HG02852 (cell line): ENCODE measurements at regions not wholly inside any gene's neighbourhood (a gene's known extent, or its start where the extent isn't known, plus 50 kb on each side); places are given as distances from the start of the nearest gene placed in this dataset.

Experiments used
- ATAC-seq: cut with Tn5 transposase; IDR thresholded peaks from one replicate; pipeline ENCODE4 v1.9.1; 2021; ENCODE audit warnings: mild to moderate bottlenecking, moderate library complexity; ENCODE audit not compliant: unreplicated experiment

DNA sequence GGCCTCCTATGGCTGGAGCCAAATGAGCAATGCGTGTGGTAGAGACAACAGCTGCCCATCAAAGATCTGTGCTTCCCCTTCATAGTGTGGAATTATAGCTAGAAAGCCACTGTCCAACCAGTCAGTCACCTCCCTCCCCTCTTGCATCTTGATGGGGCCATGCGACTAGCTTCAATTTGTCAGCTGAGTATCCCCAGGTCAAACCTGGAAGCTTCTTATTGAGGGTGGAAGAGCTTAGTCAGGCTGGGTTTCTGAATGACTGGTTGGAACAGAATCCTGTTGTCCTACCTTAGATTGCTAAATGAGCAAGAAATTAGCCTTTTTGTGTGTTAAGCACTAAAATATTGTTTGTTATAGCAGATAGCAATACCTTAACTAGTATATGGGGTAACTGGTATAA lies 625.4 kb downstream of the PTPRC start:
- no peak for ATAC-seq

DNA sequence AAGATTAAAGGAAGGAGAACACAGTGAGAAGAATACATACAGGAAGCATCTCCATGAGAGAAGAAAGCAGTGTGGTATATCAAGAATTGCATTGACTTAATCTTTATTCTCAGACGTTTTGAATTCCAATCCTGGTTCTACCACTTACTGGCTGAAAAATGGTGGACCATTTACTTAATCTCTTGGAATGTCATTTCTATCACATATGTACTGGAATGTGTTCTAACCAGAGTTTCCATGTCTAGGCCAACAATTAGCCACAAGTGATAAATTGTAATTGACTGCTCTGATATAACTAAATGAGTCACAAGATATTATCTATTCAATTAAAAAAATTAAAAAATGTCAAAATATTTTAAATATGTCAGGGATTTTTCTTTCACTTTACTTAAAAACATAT lies 626.1 kb downstream of the PTPRC start:
- ATAC-seq, result no peak

DNA sequence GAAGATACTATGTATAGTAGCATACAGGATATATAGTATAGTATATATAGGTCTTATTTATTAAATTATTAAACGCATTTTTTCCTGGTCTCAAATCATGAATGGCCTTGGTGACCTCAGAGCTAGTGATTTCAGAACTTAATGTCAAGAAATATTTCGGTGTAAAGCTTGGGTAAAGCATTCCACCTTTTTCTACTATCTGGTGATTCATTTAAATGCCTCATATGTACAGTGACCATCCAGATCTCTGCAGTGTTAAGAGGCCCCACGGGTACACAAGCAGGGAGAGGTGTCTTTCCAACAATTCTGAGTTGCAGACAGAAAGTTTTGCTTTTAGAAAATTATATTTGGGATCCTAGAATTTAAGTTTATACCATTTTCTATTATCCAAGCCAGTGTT lies 626.5 kb downstream of the PTPRC start:
- ATAC-seq, result no peak

GRCh38 chr1:199269241-199269640 lies 630.4 kb downstream of the PTPRC start:
- ATAC-seq, result no peak

GRCh38 chr1:199272139-199272544 lies 633.3 kb downstream of the PTPRC start:
- ATAC-seq, result no peak

- ATAC-seq, result peak; percentile 78
Measured at GRCh38 chr1:199272628-199273086, 633.8 kb downstream of the PTPRC start.

GRCh38 chr1:199273837-199274379 lies 635.1 kb downstream of the PTPRC start:
- ATAC-seq, result no peak

- no peak for ATAC-seq
Measured at GRCh38 chr1:199279067-199279466, 640.2 kb downstream of the PTPRC start.

- ATAC-seq, result no peak
Measured at GRCh38 chr1:199279872-199280645, 641.2 kb downstream of the PTPRC start.

GRCh38 chr1:199282751-199283305 lies 644.0 kb downstream of the PTPRC start:
- ATAC-seq, result no peak

DNA sequence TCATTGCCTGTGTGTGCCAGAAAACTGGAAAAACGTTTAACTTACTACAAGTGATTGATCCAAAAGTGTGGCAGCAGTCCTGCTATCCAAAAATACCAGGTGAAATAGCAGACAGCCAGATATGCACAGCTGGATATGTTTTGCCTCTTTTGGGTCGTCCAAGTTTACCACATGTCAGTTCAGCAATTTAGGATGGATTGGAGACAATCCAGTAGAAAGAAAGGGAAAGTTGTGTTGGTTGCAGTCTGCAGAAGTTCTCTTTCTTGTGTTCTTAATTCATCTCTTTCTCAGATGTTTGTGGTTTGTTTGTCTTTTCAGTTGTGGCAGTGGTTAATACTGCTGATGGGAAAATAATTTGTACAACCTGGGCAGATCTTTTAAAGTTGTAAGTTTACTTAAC lies 645.0 kb downstream of the PTPRC start:
- no peak for ATAC-seq

DNA sequence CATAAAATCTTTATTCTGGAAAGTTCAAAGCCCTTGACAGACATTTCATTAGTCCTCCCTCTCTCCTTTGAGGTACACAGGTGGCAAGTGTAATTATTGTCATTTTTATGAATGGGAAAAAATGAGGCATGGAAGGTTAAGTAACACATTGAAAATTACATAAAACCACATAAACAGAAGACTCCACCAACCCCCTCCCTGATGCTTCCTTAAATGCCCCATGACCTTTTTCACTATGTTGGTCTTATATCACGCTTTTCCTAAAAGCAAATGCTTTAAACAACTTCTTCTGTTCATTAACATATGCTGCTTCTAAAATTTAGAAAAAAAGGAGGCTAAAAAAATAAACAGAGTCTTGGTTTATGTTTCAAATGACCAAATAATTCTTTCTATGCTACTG lies 648.4 kb downstream of the PTPRC start:
- no peak for ATAC-seq

DNA sequence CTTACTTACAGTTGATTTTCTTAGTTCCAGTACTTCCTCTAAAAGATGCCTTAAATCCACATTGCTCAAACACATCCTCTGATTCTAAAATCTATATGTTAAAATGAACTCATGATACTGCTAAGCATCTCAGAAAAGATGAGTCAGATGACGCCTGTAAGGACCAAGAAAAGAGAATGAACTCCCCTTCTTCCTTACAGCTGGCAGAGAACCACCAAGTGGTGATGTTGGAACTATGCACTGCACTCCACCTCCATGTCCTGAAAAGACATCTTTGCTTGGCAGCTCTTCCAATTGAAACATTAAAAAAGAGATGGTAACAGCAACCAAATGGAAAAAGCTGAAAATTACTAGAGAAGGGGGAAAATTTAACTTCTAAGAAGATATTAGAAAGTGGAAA lies 648.8 kb downstream of the PTPRC start:
- no peak for ATAC-seq

DNA sequence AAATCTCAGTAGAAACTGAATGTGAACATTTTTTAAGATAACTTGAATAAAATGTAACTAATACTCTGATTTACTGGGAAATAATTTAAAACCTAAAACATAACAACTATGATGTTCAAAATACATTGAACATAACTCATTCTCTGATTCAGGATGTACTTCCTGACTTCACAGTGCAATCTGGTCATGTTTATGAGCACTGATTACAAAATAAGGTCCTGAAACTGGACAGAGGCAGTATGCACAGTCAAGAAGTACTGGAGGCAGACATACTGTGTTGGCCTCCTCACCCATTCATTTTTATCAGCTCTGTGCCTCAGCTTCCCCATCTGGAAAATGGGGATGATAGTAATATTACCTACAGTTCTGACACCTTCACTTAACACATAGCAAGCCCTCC lies 651.3 kb downstream of the PTPRC start:
- ATAC-seq, result no peak

DNA sequence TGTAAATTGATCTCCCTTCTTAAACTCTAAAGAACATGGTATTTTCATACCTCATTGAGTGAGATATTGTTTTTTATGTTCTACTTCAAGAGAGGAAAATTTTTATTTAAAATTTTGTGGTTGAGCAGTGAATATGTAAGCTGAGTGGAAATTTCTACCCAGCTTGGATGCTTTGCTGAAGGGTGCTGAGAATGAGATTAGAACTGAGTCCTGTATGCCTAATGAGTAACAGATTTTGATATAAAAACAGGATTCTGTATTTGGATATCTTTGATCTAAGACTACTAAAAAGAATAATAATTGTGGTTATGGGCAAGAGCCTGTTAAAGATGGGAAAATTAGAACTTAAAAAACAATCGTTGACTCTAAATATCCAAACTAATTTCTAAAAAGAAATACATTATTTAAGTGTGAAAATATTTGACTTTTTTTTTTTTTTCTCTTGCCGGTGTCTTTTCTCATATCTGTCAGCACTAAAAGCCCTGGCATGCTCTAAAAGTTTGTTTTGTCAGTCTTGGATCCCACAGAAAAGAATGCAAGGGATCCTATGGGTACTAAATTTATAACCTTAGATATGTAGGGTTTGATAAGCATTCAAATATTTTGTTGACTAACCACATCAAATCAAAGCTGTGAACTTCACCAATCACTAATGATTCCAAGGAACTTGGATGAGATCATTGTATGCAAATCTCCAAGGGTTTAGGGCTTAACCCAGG lies 652.3 kb downstream of the PTPRC start:
- ATAC-seq, result no peak

GRCh38 chr1:199292896-199293295 lies 654.1 kb downstream of the PTPRC start:
- ATAC-seq, result no peak

GRCh38 chr1:199295107-199295506 lies 656.3 kb downstream of the PTPRC start:
- ATAC-seq, result no peak

DNA sequence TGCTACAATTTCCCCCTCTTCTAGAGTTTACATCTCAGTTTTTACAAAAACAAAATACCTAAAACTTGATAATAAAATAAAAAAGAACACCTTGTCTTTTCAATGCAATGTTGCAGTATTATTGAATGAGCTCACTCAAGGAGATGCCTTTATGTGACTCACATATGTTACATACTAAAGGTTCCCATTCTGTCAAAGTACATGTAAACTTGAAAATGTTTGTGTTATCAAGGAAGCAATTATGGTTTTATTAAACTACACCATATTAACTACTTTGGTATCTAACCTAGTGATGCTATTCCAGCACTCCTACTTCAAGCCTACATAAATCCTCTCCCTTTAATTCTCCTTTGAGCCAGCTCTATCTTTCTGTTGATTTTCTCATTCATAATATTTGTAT lies 658.3 kb downstream of the PTPRC start:
- ATAC-seq, result no peak

DNA sequence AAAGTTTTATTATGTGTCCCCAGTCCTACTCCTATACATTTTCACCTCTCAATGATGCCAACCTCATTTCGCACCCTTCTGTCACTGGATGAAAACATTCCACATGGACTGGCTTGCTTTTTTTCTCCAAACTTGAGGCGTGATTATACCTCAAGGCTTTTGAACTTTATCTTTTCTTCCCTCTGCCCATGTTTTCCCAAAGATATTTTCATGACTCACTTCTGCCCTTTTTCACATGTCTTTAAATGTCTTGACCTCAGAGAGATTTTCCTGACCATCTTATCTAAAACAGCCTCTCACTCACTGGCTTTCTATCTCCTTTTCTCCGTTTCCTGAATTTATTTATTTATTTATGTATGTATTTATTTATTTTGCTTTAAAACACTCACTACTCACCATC lies 659.0 kb downstream of the PTPRC start:
- ATAC-seq, result no peak

DNA sequence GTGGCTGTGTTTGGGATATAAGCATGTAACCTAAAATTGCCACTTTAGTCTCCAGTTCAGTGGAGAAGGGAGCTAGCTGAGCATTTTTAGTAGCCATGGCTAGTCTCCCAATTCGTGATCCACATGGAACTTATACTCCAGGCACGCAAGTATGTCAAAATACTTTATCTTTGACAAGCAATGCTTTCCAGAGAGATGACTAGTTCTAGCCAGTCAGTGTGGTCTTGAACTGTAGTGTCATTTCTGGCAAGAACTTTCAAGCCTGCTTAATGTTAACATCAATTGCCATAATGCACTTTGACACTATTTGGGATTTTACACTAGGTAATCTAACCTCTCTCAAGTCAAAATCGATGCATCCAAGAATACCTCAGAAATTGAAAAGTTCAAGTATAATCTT lies 660.0 kb downstream of the PTPRC start:
- no peak for ATAC-seq

GRCh38 chr1:199301472-199302217 lies 662.8 kb downstream of the PTPRC start:
- ATAC-seq, result no peak
